Ureter (tissue), 1 donor: ENCODE measurements at regions not wholly inside any gene's neighbourhood (a gene's known extent, or its start where the extent isn't known, plus 50 kb on each side); places are given as distances from the start of the nearest gene placed in this dataset.
"Not testable (repeated sequence)": the region's sequence is repeated elsewhere in the genome, so short reads cannot be mapped to it uniquely, and the experiment has no call there.

Experiments
- DNase-seq: peaks from one replicate; pipeline ENCODE4 v3.0.0-alpha.2; 2020; ENCODE audit warnings: low spot score
- donor health status: DM: yes; HTN: yes; CAD: no.

GRCh38 chr3:182399978-182400737 is 393.1 kb upstream of the ATP11B start:
- DNase-seq = no peak

DNA sequence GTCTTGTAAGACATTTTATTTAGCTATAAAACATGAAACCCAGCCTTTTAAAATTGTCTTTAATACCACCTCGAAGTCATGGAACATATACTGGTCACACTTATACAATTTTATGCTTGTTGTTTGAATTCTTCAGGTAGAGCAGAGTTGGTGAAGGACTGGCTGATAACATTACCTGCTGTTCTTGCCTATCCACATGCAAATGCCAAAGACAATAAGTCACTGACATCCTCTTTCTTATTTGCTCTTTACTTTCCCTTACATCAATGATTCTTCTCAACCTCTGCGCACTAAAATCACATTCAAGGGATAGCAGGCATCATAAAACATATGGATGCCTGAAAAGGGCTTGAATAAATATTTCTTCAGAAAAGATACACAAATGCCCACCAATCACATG is 392.5 kb upstream of the ATP11B start:
- no peak for DNase-seq

GRCh38 chr3:182404031-182404430 is 389.3 kb upstream of the ATP11B start:
- DNase-seq = no peak

GRCh38 chr3:182405759-182406158 is 387.5 kb upstream of the ATP11B start:
- no peak for DNase-seq

DNA sequence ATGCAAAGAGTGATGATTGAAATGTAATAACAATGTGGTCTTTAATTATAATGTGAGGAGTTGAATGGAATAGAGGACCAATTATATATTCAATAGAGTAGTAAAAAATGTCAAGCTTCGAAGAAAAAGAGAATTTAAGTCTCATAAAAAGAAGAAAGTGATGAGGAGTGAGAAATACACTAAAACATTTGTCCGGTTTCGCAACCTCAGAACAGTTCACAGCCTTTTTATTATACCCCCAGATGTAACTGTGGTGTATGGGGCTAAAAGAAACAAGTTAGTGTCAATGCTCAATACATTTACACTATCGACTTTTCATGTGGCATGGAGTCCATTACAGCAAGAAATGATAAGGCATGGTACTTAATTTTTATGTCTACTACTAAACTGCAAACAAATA is 386.5 kb upstream of the ATP11B start:
- DNase-seq = no peak

DNA sequence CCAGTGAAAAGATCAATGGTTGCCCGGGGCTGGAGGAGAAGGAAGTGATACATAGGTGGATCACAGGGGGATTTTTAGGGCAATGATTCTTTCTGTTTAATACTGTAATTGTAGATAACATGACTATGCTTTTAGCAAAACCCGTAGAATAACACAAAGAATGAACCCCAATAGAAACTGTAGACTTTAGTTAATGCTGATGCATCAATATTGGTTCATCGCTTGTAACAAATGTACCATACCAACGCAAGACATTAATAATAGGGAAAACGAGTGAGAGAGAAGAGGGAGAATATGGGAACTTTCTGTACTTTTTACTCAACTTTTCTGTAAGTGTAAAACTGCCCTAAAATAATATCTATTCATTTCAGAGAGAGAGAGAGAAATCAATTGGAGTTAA is 383.3 kb upstream of the ATP11B start:
- no peak for DNase-seq

DNA sequence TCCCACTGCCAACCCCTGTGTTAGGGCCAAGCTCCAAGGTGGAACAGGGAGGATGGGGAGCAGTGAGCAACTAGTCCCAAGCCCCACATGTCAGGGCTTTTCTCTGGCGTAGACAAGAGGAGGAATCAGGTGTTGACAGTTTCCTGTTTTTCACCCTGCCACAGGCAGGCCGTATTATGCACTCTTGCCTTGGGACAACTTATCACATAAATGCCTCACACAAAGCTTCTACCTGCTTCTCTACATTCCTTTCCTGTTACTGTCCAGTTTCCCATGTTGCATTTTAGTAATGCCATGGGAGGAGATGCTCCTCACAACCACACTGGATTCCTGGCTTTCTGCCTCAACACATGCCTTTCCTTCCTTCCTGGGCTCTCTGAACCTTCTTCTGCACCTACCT is 381.2 kb upstream of the ATP11B start:
- no peak for DNase-seq

DNA sequence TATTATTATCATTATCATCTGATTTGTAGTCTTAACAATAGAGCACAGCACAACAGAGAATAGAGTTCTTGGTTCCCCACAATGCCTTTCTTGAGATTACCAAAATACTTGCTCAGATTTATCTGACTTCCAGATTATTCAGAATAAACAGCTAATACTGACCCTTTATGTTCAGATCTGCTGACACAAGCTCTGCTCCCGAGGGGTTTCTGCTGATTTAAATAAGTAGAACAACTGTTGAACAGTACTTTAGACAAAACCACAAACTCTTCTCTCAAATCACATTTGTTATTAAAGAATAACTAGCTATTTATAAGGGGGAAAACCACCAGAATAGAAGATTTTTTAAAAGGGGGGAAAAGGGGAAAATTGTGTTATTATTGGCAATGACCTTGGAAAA is 380.2 kb upstream of the ATP11B start:
- no peak for DNase-seq

DNA sequence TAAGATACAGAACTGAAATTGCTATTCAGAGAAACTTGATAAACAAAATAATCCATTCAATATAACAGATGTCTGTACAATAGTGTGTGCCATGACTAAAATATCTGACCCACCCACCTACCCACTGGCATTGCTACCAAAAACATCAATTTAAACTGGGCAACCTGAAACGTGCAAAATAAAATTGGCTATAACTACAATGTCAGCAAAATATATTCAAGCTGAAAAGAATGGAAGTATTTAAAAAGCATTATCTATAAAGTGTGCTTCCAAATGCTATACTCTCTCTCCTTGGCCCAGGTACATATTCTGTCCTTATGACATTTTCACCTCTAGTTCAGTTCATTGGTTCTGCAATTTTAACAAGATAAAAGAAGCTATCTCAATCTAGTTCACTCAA is 379.6 kb upstream of the ATP11B start:
- no peak for DNase-seq

DNA sequence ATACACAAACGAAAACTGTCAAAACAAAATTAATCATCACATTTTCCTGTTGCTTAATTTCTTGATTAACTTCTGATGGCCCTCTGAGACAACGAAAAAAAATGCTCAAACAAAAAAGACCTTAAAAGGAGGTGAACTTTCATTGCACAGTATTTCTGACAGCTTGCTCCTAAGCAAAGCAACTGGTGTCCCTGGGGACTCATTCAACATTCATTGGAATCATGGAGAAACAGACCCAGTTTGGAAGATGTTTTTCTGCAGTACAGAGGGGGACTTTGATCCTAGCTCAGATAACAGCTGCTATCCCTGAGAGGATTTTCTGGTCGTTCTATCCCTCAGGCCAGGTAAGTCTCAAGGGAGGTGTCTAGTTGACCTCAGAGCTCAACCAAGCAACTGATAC is 378.7 kb upstream of the ATP11B start:
- no peak for DNase-seq

- DNase-seq = no peak
Measured at GRCh38 chr3:182420741-182421140, 372.6 kb upstream of the ATP11B start.

DNA sequence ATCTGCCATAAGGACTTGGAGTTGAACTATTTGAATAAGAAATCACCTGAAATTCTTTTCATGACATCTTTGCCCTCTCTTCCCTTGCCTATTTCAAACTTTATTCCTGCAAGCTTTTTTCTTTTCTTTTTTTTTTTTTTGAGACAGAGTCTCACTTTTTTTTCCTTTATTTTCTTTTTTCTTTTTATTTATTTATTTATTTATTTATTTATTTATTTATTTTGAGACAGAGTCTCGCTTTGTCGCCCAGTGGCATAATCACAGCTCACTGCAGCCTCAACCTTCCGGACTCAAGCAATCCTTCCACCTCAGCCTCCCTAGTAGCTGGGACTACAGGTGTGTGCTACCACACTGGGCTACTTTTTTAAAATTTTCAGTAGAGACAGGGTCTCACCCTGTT is 369.3 kb upstream of the ATP11B start:
- no peak for DNase-seq

DNA sequence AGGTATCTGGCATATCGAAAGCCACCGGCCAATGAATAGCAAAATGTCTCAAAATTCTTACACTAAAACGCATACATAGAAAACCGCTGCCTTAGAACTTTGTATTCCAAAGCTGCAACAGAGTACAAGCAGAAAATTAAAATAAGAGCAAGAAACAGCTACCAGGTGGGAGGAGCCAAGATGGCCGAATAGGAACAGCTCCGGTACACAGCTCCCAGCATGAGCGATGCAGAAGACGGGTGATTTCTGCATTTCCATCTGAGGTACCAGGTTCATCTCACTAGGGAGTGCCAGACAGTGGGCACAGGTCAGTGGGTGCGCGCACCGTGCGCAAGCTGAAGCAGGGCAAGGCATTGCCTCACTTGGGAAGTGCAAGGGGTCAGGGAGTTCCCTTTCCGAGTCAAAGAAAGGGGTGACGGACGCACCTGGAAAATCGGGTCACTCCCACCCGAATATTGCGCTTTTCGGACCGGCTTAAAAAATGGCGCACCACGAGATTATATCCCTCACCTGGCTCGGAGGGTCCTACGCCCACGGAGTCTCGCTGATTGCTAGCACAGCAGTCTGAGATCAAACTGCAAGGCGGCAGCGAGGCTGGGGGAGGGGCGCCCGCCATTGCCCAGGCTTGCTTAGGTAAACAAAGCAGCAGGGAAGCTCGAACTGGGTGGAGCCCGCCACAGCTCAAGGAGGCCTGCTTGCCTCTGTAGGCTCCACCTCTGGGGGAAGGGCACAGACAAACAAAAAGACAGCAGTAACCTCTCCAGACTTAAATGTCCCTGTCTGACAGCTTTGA is 367.2 kb upstream of the ATP11B start:
- DNase-seq = not testable (repeated sequence)

GRCh38 chr3:182431972-182432371 is 361.3 kb upstream of the ATP11B start:
- DNase-seq = not testable (repeated sequence)

GRCh38 chr3:182435860-182436259 is 357.4 kb upstream of the ATP11B start:
- DNase-seq = no peak

DNA sequence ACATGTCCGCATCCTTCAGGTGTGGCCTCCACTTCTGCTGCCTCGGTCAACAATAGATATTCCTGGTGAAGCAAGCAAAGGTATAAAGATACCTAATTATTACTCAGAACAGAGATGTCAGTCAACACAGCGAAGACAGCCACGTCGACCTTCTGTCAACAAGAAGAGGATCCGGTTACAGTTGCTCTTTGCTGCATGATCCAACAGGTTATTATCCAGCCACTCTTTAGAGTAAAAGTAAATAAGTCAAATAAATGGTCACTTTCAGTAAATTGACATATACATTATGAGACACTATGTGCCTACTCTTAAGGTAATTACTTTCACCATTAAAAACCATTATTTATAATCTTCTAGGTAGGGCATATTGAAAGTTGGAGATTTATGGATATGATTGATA is 356.8 kb upstream of the ATP11B start:
- DNase-seq = no peak

DNA sequence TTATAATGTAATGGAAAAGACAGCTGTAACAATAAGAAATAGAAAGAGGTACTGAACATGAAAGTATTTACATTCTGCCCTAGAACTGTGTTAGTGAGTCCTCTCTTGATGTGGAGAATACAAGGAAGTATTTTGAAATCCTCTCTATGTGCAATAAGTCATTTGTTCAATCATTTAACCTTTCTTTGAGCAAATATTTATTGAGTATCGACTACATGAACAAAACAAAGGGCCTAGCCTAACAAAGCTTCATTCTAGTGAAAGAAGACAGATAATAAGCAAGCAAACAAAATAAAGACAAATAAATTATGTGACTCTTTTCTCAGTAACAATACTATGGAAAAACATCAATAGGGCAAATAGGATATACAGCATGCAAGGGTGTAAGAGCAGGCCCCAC is 354.9 kb upstream of the ATP11B start:
- no peak for DNase-seq

- DNase-seq = no peak
Measured at GRCh38 chr3:182440101-182440500, 353.2 kb upstream of the ATP11B start.

- no peak for DNase-seq
Measured at GRCh38 chr3:182445576-182445975, 347.7 kb upstream of the ATP11B start.

- DNase-seq = no peak
Measured at GRCh38 chr3:182450942-182451787, 342.1 kb upstream of the ATP11B start.

- no peak for DNase-seq
Measured at GRCh38 chr3:182451871-182452270, 341.4 kb upstream of the ATP11B start.

GRCh38 chr3:182455011-182455410 is 338.3 kb upstream of the ATP11B start:
- DNase-seq = no peak
